ENCODE measurements at regions not wholly inside any gene's neighbourhood (a gene's known extent, or its start where the extent isn't known, plus 50 kb on each side); places are given as distances from the start of the nearest gene placed in this dataset.

GRCh38 chr12:75707983-75708382, 196.6 kb upstream of the KRR1 start:
- TF ChIP-seq, protein P1, sequence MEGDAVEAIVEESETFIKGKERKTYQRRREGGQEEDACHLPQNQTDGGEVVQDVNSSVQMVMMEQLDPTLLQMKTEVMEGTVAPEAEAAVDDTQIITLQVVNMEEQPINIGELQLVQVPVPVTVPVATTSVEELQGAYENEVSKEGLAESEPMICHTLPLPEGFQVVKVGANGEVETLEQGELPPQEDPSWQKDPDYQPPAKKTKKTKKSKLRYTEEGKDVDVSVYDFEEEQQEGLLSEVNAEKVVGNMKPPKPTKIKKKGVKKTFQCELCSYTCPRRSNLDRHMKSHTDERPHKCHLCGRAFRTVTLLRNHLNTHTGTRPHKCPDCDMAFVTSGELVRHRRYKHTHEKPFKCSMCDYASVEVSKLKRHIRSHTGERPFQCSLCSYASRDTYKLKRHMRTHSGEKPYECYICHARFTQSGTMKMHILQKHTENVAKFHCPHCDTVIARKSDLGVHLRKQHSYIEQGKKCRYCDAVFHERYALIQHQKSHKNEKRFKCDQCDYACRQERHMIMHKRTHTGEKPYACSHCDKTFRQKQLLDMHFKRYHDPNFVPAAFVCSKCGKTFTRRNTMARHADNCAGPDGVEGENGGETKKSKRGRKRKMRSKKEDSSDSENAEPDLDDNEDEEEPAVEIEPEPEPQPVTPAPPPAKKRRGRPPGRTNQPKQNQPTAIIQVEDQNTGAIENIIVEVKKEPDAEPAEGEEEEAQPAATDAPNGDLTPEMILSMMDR (IDR thresholded peaks at IDR 0.05 in 8 of 11, conservative IDR thresholded peaks at IDR 0.05 in 3 of 11), result no peak
- TF ChIP-seq POLR2AphosphoS5 (IDR thresholded peaks at IDR 0.05), result no peak

Data from spleen (tissue), 7 donors.